HepG2 (cell line): ENCODE measurements at regions not wholly inside any gene's neighbourhood (a gene's known extent, or its start where the extent isn't known, plus 50 kb on each side); places are given as distances from the start of the nearest gene placed in this dataset.

Source experiments
- ATAC-seq: fragments of 200-7000 bp; cut with Tn5 transposase; 3 replicates; pipeline ENCODE4 v1.9.1; 2020; ENCODE audit warnings: mild to moderate bottlenecking, moderate library complexity
- BruUV-seq: library from RNA; stranded (reverse); fragments of 400-500 nt; replicated peaks from 2 replicates; lab custom pipeline; 2021; lab: Mats Ljungman, UMichigan
- CTCF ChIA-PET: fragments of 300-600 bp; formaldehyde crosslinking; extraction: SDS; loops from one replicate; lab custom pipeline; 2021; ENCODE audit warnings: low total read pairs, inconsistent platforms, low intra/inter-chr PET ratio; lab: Yijun Ruan, JAX
- POLR2A ChIA-PET: fragments of 350-600 bp; sonication (Branson Sonifier 250); formaldehyde crosslinking; loops from one replicate; lab custom pipeline; 2020; ENCODE audit warnings: antibody characterized with exemption, inconsistent platforms; lab: Yijun Ruan, JAX
- DNase-seq: peaks from one replicate; pipeline ENCODE4 v3.0.0-alpha.2; 2015; ENCODE audit warnings: low spot score
- FAIRE-seq: peaks from 3 replicates; lab custom pipeline; 2011; peaks lifted over from hg19 to GRCh38; lab: Jason Lieb, UNC
- H2AFZ ChIP-seq: one replicate; pipeline ENCODE4 v1.6.1; 2011; ENCODE audit warnings: low read length, inconsistent platforms
- H3K27ac ChIP-seq: fragments of 300-600 bp; 3 replicates; pipeline ENCODE4 v1.8.0; 2011; ENCODE audit warnings: mixed run types, mild to moderate bottlenecking, mixed read lengths, low read length, inconsistent platforms; ENCODE audit not compliant: insufficient read depth; ENCODE audit errors: extremely low read length
- H3K27me3 ChIP-seq, 2 experiments: fragments of 200-600 bp in 1 of 2; 2 replicates in 1 of 2; 3 replicates in 1 of 2; pipeline versions ENCODE4 v1.6.0 to v1.8.0; 2011; ENCODE audit warnings: low read length in 2 of 2, mild to moderate bottlenecking in 2 of 2, moderate library complexity in 2 of 2, inconsistent platforms in 1 of 2; ENCODE audit not compliant: insufficient read depth in 2 of 2, control insufficient read depth in 1 of 2
- H3K36me3 ChIP-seq, 2 experiments: fragments of 200-600 bp in 1 of 2; replicated peaks in 1 of 2; 2 replicates in 1 of 2; 3 replicates in 1 of 2; pipeline versions ENCODE4 v1.5.1 to v1.8.0; 2011; ENCODE audit warnings: low read length in 2 of 2, inconsistent platforms in 1 of 2; ENCODE audit not compliant: insufficient read depth in 2 of 2, control insufficient read depth in 1 of 2
- H3K4me1 ChIP-seq: 2 replicates; pipeline ENCODE4 v1.5.1; 2012; ENCODE audit warnings: low read length, inconsistent platforms; ENCODE audit not compliant: insufficient read depth
- H3K4me2 ChIP-seq: 2 replicates; pipeline ENCODE4 v1.6.0; 2011; ENCODE audit warnings: low read depth, low read length, inconsistent platforms
- H3K4me3 ChIP-seq, 3 experiments: fragments of 200-600 bp in 1 of 3; sonication (generic), shearing (Covaris generic) in 1 of 3; replicated peaks in 1 of 3; 2 replicates each; pipeline ENCODE4 v1.5.1; 2011 to 2016; ENCODE audit warnings: low read length in 3 of 3, inconsistent platforms in 2 of 3, low read depth in 2 of 3, mild to moderate bottlenecking in 2 of 3, control low read depth in 1 of 3, mixed read lengths in 1 of 3; ENCODE audit not compliant: insufficient read depth in 1 of 3
- H3K79me2 ChIP-seq: one replicate; pipeline ENCODE4 v1.6.1; 2011; ENCODE audit warnings: low read length, inconsistent platforms; ENCODE audit not compliant: insufficient read depth
- H3K9ac ChIP-seq: 2 replicates; pipeline ENCODE4 v1.6.0; 2011; ENCODE audit warnings: mild to moderate bottlenecking, low read depth, low read length, inconsistent platforms; ENCODE audit not compliant: insufficient read depth
- H3K9me3 ChIP-seq: 2 replicates; pipeline ENCODE4 v1.5.1; 2012; ENCODE audit warnings: mild to moderate bottlenecking, low read length
- H4K20me1 ChIP-seq: 2 replicates; pipeline ENCODE4 v1.6.0; 2011; ENCODE audit warnings: inconsistent platforms, mild to moderate bottlenecking, low read length, moderate library complexity; ENCODE audit not compliant: insufficient read depth
- CEBPB ChIP-seq: IDR thresholded peaks from 2 replicates; pipeline ENCODE4 v1.6.1; 2011; ENCODE audit warnings: low read depth, low read length, improper control_type of control experiment, borderline replicate concordance
- CHD2 ChIP-seq: IDR thresholded peaks from 2 replicates; pipeline ENCODE4 v1.6.1; 2011; ENCODE audit warnings: low read depth, low read length, improper control_type of control experiment
- ETS1 ChIP-seq: sonication (generic); formaldehyde crosslinking; IDR thresholded peaks from 2 replicates; pipeline ENCODE4 v1.4.0; 2020; ENCODE audit warnings: missing genetic modification reagents
- FUBP1 ChIP-seq: sonication (generic); formaldehyde crosslinking; IDR thresholded peaks from 2 replicates; pipeline ENCODE4 v1.5.1; 2020; ENCODE audit warnings: missing genetic modification reagents, mild to moderate bottlenecking, borderline replicate concordance
- HES4 ChIP-seq: sonication (generic); formaldehyde crosslinking; IDR thresholded peaks from 2 replicates; pipeline ENCODE4 v1.9.0; 2021; ENCODE audit warnings: mild to moderate bottlenecking, missing genetic modification reagents, borderline replicate concordance
- SMC3 ChIP-seq: IDR thresholded peaks from 2 replicates; pipeline ENCODE4 v1.6.1; 2011; ENCODE audit warnings: low read length, improper control_type of control experiment
- SNRNP70 ChIP-seq: fragments of 200-400 bp; formaldehyde crosslinking; IDR thresholded peaks from 2 replicates; pipeline ENCODE4 v1.6.1; 2017; ENCODE audit warnings: mild to moderate bottlenecking, low read depth, low read length, moderate library complexity
- ZBED4 ChIP-seq: sonication (generic); formaldehyde crosslinking; IDR thresholded peaks from 2 replicates; pipeline ENCODE4 v1.4.0; 2020; ENCODE audit warnings: missing genetic modification reagents, borderline replicate concordance
- ZBTB49 ChIP-seq: sonication (generic); formaldehyde crosslinking; IDR thresholded peaks from 2 replicates; pipeline ENCODE4 v1.4.0; 2020; ENCODE audit warnings: missing genetic modification reagents, borderline replicate concordance
- ZGPAT ChIP-seq: IDR thresholded peaks from 2 replicates; pipeline ENCODE4 v1.6.1; 2016; ENCODE audit warnings: mild to moderate bottlenecking
- ZNF451 ChIP-seq: sonication (generic); formaldehyde crosslinking; IDR thresholded peaks from 2 replicates; pipeline ENCODE4 v1.5.0; 2020; ENCODE audit warnings: mild to moderate bottlenecking, missing genetic modification reagents
- WGBS: methylation state at CpG from one replicate; pipeline ENCODE4 v1.1.6; 2017; ENCODE audit warnings: low lambda C conversion rate; 5-methylcytosine and 5-hydroxymethylcytosine counted together
- in situ Hi-C: cut with HindIII; loops from 2 replicates; pipeline ENCODE4 v1.10.0; 2017; ENCODE audit warnings: low pct_unique_long_range_greater_than_20kb; ENCODE audit not compliant: extremely low pct_ligation_motif_present
- intact Hi-C: fragments of 100-400 bp; cut with micrococcal nuclease; formaldehyde crosslinking; loops from one replicate; pipeline ENCODE4 v1.10.0; 2022; ENCODE audit not compliant: unreplicated experiment
- TF ChIP-seq, protein P1 (sequence below): sonication (generic); formaldehyde crosslinking; IDR thresholded peaks from 2 replicates; pipeline ENCODE4 v1.4.0; 2020; ENCODE audit warnings: mild to moderate bottlenecking, missing genetic modification reagents

DNA sequence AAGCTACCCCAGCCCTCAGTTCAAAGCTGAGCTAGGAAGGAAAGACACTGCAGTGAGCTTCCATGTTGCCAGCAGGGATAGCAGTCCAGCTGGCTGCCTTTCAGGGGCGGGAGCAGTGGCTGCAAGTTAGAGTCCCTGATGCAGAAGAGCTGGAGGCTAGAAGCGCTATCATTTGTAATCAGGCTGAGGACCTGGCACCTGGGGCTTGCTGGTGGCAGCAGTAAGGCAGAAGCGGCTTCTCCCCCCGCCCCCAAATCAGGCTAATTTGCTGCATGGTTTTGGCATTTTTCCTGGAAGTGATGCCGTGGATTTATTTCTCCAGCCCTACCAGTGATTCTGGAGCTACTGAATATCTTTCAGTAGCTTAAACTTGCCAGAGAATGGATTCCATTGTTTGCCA lies 203.3 kb downstream of the CLCN4 start:
- POLR2A ChIA-PET, result no interaction called here
- Histone ChIP-seq H3K4me3 (no peak overlapping the region), H3K9me3 (no peaks in the 10 kb centered on the region), H3K27me3 (no peaks in the 10 kb centered on the region), H3K4me1 (no peaks in the 10 kb centered on the region), H3K27ac (no peak overlapping the region), H3K36me3 (no peaks in the 10 kb centered on the region), H3K79me2 (no peaks in the 10 kb centered on the region), H4K20me1 (no peaks in the 10 kb centered on the region), H2AFZ (no peak overlapping the region), H3K9ac (no peak overlapping the region), H3K4me2 (no peak overlapping the region)
- CTCF ChIA-PET, result no interaction called here
- 0% methylated on average over 1 of the region's 5 CpGs for WGBS
- no TSS peak for BruUV-seq
- ATAC-seq (no peak), DNase-seq (no peak), FAIRE-seq (no peak)
- intact Hi-C loops (no loop called here), in situ Hi-C loops (no loop called here)
- TF ChIP-seq ZNF451 (CRISPR knock-in tag) (no peak), SMC3 (no peak), ZBED4 (CRISPR knock-in tag) (no peak), CHD2 (no peak), SNRNP70 (no peak), HES4 (no peak), FUBP1 (no peak), ZBTB49 (CRISPR knock-in tag) (no peak), CEBPB (no peak), ZGPAT (no peak), ETS1 (CRISPR knock-in tag) (no peak)
- TF ChIP-seq, protein P1, sequence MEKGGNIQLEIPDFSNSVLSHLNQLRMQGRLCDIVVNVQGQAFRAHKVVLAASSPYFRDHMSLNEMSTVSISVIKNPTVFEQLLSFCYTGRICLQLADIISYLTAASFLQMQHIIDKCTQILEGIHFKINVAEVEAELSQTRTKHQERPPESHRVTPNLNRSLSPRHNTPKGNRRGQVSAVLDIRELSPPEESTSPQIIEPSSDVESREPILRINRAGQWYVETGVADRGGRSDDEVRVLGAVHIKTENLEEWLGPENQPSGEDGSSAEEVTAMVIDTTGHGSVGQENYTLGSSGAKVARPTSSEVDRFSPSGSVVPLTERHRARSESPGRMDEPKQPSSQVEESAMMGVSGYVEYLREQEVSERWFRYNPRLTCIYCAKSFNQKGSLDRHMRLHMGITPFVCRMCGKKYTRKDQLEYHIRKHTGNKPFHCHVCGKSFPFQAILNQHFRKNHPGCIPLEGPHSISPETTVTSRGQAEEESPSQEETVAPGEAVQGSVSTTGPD (CRISPR knock-in tag), result no peak
